Esophagus (tissue), 2 donors: ENCODE measurements at regions not wholly inside any gene's neighbourhood (a gene's known extent, or its start where the extent isn't known, plus 50 kb on each side); places are given as distances from the start of the nearest gene placed in this dataset.
"Not testable (repeated sequence)": the region's sequence is repeated elsewhere in the genome, so short reads cannot be mapped to it uniquely, and the experiment has no call there.

Source experiments
- H3K27ac ChIP-seq, 2 donors: one replicate each; pipeline ENCODE4 v1.5.1; 2013; ENCODE audit warnings: low read depth in 2 of 2, mild to moderate bottlenecking in 2 of 2, inconsistent platforms in 1 of 2, low read length in 1 of 2, moderate library complexity in 1 of 2
- H3K27me3 ChIP-seq, 2 donors: one replicate each; pipeline ENCODE4 v1.6.1; 2013; ENCODE audit warnings: low read length in 2 of 2, control low read depth in 1 of 2, mild to moderate bottlenecking in 1 of 2; ENCODE audit not compliant: insufficient read depth in 2 of 2, control insufficient read depth in 1 of 2
- H3K36me3 ChIP-seq, 2 donors: one replicate each; pipeline ENCODE4 v1.6.1; 2013; ENCODE audit warnings: low read length in 1 of 2; ENCODE audit not compliant: control insufficient read depth in 2 of 2, insufficient read depth in 2 of 2
- H3K4me1 ChIP-seq, 2 donors: one replicate each; pipeline ENCODE4 v1.6.1; 2013; ENCODE audit warnings: low read length in 1 of 2; ENCODE audit not compliant: control insufficient read depth in 2 of 2, insufficient read depth in 2 of 2
- H3K4me3 ChIP-seq, 2 donors: one replicate each; pipeline ENCODE4 v1.5.1; 2013; ENCODE audit warnings: low read length in 2 of 2, mild to moderate bottlenecking in 2 of 2, low read depth in 1 of 2, moderate library complexity in 1 of 2
- H3K9me3 ChIP-seq, 2 donors: one replicate each; pipeline ENCODE4 v1.6.1; 2013; ENCODE audit warnings: mild to moderate bottlenecking in 2 of 2, low read depth in 1 of 2, low read length in 1 of 2, moderate library complexity in 1 of 2; ENCODE audit not compliant: control insufficient read depth in 2 of 2, insufficient read depth in 1 of 2
- WGBS, 2 donors: extraction: QIAGEN DNeasy Blood & Tissue Kit; methylation state at CpG; one replicate each; pipeline ENCODE4 v1.1.7; 2013; 5-methylcytosine and 5-hydroxymethylcytosine counted together
- donor health status: healthy with polysubstance abuse.
- donor health status: Bipolar disorder and iron deficiency.

GRCh38 chr4:3983518-3984125, 217.4 kb downstream of the ADRA2C start:
- H3K27me3 ChIP-seq, H3K36me3 ChIP-seq, H3K9me3 ChIP-seq, H3K4me3 ChIP-seq, H3K4me1 ChIP-seq, H3K27ac ChIP-seq: not testable (repeated sequence)
- 29 to 39% methylated on average over 4 to 6 of the region's 6 CpGs for WGBS, 2 donors

DNA sequence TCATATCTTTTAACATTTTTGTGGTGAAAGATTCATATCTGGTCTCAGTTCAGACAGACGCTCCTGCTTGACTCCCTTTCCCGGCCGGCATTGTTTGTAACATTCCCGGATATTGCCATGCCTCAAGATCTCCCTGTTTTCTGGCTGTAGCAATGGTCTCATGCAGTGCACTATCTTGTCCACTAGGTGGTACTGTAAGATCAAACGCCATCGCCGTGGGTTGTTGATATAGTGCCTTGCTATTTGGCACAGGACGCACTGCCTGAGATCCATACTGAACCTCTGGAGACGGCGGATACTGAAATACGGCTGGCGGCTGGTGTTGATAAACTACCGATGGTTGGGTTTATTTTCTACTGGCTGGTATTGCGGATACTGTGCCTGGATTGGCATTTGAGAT, 218.6 kb downstream of the ADRA2C start:
- H3K9me3 ChIP-seq, H3K4me1 ChIP-seq: not testable (repeated sequence)
- WGBS, 2 donors = 1 to 3% methylated on average over 10 to 11 of the region's 14 CpGs

GRCh38 chr4:3986412-3986811, 220.2 kb downstream of the ADRA2C start:
- not testable (repeated sequence) for H3K36me3 ChIP-seq, H3K27me3 ChIP-seq, H3K4me3 ChIP-seq, H3K9me3 ChIP-seq, H3K27ac ChIP-seq, H3K4me1 ChIP-seq
- WGBS, 2 donors = 88 to 91% methylated on average over 5 of the region's 5 CpGs

More for the DNA sequence above, 218.6 kb downstream of the ADRA2C start:
- H3K27me3 ChIP-seq, H3K36me3 ChIP-seq, H3K4me3 ChIP-seq, H3K27ac ChIP-seq: not testable (repeated sequence)

GRCh38 chr4:3997386-3997785, 229.3 kb downstream of the OTOP1 start:
- H3K4me1 ChIP-seq, H3K27me3 ChIP-seq: not testable (repeated sequence)

GRCh38 chr4:4004036-4004435, 222.7 kb downstream of the OTOP1 start:
- H3K9me3 ChIP-seq, H3K4me1 ChIP-seq, H3K27me3 ChIP-seq, H3K27ac ChIP-seq, H3K36me3 ChIP-seq, H3K4me3 ChIP-seq: not testable (repeated sequence)
- 65 to 68% methylated on average over 5 of the region's 5 CpGs for WGBS, 2 donors

More at GRCh38 chr4:3997386-3997785, 229.3 kb downstream of the OTOP1 start:
- not testable (repeated sequence) for H3K36me3 ChIP-seq, H3K9me3 ChIP-seq, H3K4me3 ChIP-seq, H3K27ac ChIP-seq
- WGBS, 2 donors = 91 to 94% methylated on average over 1 of the region's 1 CpG

DNA sequence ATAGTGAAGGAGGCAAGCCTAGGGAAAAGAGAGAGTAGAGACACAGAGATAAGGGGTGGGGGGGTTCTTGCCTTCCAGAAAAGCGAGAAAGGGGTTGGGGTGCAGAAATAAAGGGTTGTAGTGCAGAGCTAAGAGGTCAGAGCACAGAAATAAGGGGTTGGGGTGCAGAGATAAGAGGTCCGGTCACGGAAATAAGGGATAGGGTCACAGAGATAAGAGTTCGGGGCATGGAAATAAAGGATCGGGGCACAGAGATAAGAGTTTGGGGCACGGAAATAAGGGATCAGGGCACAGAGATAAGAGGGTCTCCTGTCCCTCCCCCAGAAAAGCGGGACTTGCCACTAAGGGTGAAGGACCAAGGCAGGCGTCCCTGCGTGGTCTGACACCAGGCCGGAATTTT, 222.0 kb downstream of the OTOP1 start:
- H3K27ac ChIP-seq, H3K36me3 ChIP-seq, H3K4me1 ChIP-seq, H3K9me3 ChIP-seq, H3K27me3 ChIP-seq, H3K4me3 ChIP-seq: not testable (repeated sequence)
- WGBS, 2 donors = 70 to 78% methylated on average over 10 of the region's 10 CpGs

DNA sequence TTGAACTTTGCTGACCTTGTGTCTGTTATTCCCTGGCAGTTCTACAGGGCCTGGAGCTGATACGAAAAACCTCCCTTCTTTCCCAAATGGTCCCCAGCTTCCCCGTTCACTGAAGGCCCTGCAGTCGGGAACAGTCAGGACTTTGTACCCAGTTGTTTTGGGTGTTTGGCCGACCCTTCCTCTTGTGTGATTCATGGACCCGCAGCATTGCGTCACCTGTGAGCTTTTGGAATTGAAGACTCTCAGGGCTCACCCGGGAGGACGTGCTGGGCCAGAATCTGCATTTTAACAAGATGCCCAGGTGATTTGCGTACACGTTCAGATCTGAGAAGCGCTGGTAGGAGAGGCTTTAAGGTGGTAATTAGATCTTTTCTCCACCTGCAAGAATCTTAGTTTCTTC, 220.4 kb downstream of the OTOP1 start:
- not testable (repeated sequence) for H3K36me3 ChIP-seq, H3K4me1 ChIP-seq, H3K27me3 ChIP-seq, H3K27ac ChIP-seq, H3K9me3 ChIP-seq, H3K4me3 ChIP-seq
- WGBS, 2 donors = 64 to 72% methylated on average over 11 of the region's 11 CpGs

GRCh38 chr4:4019071-4019470, 207.7 kb downstream of the OTOP1 start:
- H3K4me1 ChIP-seq, H3K27me3 ChIP-seq, H3K27ac ChIP-seq, H3K4me3 ChIP-seq, H3K9me3 ChIP-seq, H3K36me3 ChIP-seq: not testable (repeated sequence)
- 38 to 49% methylated on average over 7 of the region's 7 CpGs for WGBS, 2 donors

DNA sequence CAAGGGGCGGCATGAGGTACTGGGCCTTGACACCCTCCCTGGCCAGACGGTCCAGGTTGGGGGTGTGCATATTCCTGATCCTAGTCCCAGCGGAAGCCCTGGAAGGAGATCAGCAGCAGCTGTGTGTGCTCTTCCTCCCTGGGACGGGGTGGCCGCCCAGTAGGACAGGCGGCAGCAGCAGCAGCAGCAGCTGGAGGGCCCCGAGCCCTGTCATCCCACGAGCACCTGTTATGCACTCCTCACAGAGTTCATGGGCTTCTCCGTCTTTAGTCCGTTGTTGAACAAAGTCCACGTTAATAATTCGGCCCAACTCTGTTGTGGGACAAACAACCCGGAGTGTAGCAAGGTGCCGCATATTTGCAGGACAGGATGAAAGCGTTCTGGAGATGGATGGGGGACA, 205.6 kb downstream of the OTOP1 start:
- not testable (repeated sequence) for H3K4me3 ChIP-seq, H3K9me3 ChIP-seq, H3K27ac ChIP-seq, H3K27me3 ChIP-seq, H3K4me1 ChIP-seq, H3K36me3 ChIP-seq
- 84 to 86% methylated on average over 3 to 9 of the region's 15 CpGs for WGBS, 2 donors

DNA sequence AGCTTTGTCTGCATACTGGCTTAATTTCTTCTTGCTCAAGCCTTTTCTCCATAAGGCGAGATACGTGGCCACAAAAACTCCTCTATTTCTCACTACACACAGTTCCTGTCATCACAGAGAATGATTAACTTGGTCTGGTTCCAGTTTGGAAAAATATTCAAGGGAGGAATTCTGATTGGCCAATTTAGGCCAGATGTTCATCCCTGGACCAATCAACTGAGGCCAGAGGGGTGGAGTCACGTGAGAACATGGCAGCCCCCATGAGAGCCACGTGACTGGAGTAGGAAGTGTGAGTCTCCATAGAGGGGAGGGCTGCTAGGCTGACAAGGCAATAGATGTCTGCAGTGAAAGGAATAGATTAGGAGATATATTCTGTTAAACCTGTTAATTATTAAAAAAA, 200.0 kb downstream of the OTOP1 start:
- H3K36me3 ChIP-seq, H3K27ac ChIP-seq, H3K4me1 ChIP-seq, H3K4me3 ChIP-seq, H3K27me3 ChIP-seq, H3K9me3 ChIP-seq: not testable (repeated sequence)
- WGBS, 2 donors = 67 to 76% methylated on average over 4 of the region's 4 CpGs
